A549 (cell line): ENCODE measurements at regions not wholly inside any gene's neighbourhood (a gene's known extent, or its start where the extent isn't known, plus 50 kb on each side); places are given as distances from the start of the nearest gene placed in this dataset.

Experiments
- ATAC-seq, 2 experiments: fragments of 200-7000 bp in 1 of 2; fragments of >200 bp in 1 of 2; cut with Nextera tagmentation in 1 of 2; cut with Tn5 transposase in 1 of 2; 3 replicates each; pipeline versions ENCODE4 v1.8.0 to v1.9.1; 2018 to 2020; ENCODE audit warnings: mild to moderate bottlenecking in 1 of 2, moderate library complexity in 1 of 2
- CTCF ChIA-PET: fragments of 300-600 bp; sonication (Branson Sonifier 250); formaldehyde crosslinking; extraction: SDS; loops from one replicate; lab custom pipeline; 2021; ENCODE audit warnings: antibody characterized with exemption, inconsistent platforms; lab: Yijun Ruan, JAX
- POLR2A ChIA-PET: fragments of 350-600 bp; formaldehyde crosslinking; extraction: SDS; loops from one replicate; lab custom pipeline; 2021; ENCODE audit warnings: antibody characterized with exemption, inconsistent platforms; lab: Yijun Ruan, JAX
- DNase-seq, 2 experiments: peaks; one replicate each; pipeline versions ENCODE4 v3.0.0 to v3.0.0-alpha.2; 2011 to 2016; ENCODE audit warnings: low read depth in 1 of 2, low spot score in 1 of 2
- FAIRE-seq: peaks from 2 replicates; lab custom pipeline; 2011; peaks lifted over from hg19 to GRCh38; lab: Jason Lieb, UNC
- H3K27ac ChIP-seq, 2 experiments: fragments of >200 bp; sonication (Bioruptor Twin); formaldehyde crosslinking; 3 replicates each; pipeline ENCODE4 v1.5.1; 2016 to 2017
- H3K4me1 ChIP-seq: fragments of >200 bp; sonication (Bioruptor Twin); formaldehyde crosslinking; 3 replicates; pipeline ENCODE4 v1.6.1; 2016
- H3K4me2 ChIP-seq: fragments of >200 bp; sonication (Bioruptor Twin); formaldehyde crosslinking; 3 replicates; pipeline ENCODE4 v1.6.1; 2016
- H3K4me3 ChIP-seq: fragments of >200 bp; sonication (Bioruptor Twin); formaldehyde crosslinking; 3 replicates; pipeline ENCODE4 v1.5.1; 2016
- H3K9me3 ChIP-seq: fragments of >200 bp; sonication (Bioruptor Twin); formaldehyde crosslinking; 3 replicates; pipeline ENCODE4 v1.6.1; 2016
- ATOH8 ChIP-seq: fragments of 250-450 bp; sonication (Bioruptor Pico); IDR thresholded peaks from 2 replicates; pipeline ENCODE4 v1.5.0; 2020; ENCODE audit warnings: low read depth, mild to moderate bottlenecking, moderate library complexity
- CEBPB ChIP-seq, 2 experiments: fragments of >200 bp in 1 of 2; sonication (Bioruptor Twin) in 1 of 2; formaldehyde crosslinking in 1 of 2; IDR thresholded peaks; 2 replicates each; pipeline ENCODE4 v1.6.1; 2012 to 2016
- CTCF ChIP-seq: fragments of >200 bp; sonication (Bioruptor Twin); formaldehyde crosslinking; IDR thresholded peaks from 3 replicates; pipeline ENCODE4 v1.5.1; 2016
- EHMT2 ChIP-seq: fragments of 200-600 bp; sonication (generic); IDR thresholded peaks from 2 replicates; pipeline ENCODE4 v1.6.1; 2016; ENCODE audit warnings: antibody characterized with exemption, low read depth, mild to moderate bottlenecking, moderate library complexity
- ELK1 ChIP-seq: fragments of 150-350 bp; IDR thresholded peaks from 2 replicates; pipeline ENCODE4 v1.6.1; 2014; ENCODE audit warnings: low read depth, mild to moderate bottlenecking, low read length
- FOSB ChIP-seq: fragments of 250-450 bp; sonication (Bioruptor Pico); IDR thresholded peaks from 2 replicates; pipeline ENCODE4 v1.5.0; 2020; ENCODE audit warnings: mild to moderate bottlenecking, moderate library complexity
- HEYL ChIP-seq: fragments of 250-450 bp; sonication (Bioruptor Pico); IDR thresholded peaks from 2 replicates; pipeline ENCODE4 v1.8.0; 2021; ENCODE audit warnings: mild to moderate bottlenecking, moderate library complexity
- HOXA7 ChIP-seq: fragments of 250-450 bp; sonication (Bioruptor Pico); IDR thresholded peaks from 2 replicates; pipeline ENCODE4 v1.5.0; 2020; ENCODE audit warnings: mild to moderate bottlenecking, moderate library complexity
- JUN ChIP-seq, 2 experiments: fragments of >200 bp; sonication (Bioruptor Twin); formaldehyde crosslinking; IDR thresholded peaks; 2 replicates in 1 of 2; 3 replicates in 1 of 2; pipeline ENCODE4 v1.6.1; 2016 to 2017
- KDM1A ChIP-seq: fragments of 200-600 bp; sonication (generic); IDR thresholded peaks from 2 replicates; pipeline ENCODE4 v1.6.1; 2016; ENCODE audit warnings: low read depth, mild to moderate bottlenecking
- KDM5A ChIP-seq: fragments of 200-600 bp; sonication (generic); IDR thresholded peaks from 2 replicates; pipeline ENCODE4 v1.6.1; 2016; ENCODE audit warnings: antibody characterized with exemption, mild to moderate bottlenecking
- MAFK ChIP-seq: fragments of 450-650 bp; IDR thresholded peaks from 2 replicates; pipeline ENCODE4 v1.6.1; 2014; ENCODE audit not compliant: partially characterized antibody
- MAX ChIP-seq: IDR thresholded peaks from 2 replicates; pipeline ENCODE4 v1.6.1; 2012
- MAZ ChIP-seq: fragments of 150-350 bp; IDR thresholded peaks from 2 replicates; pipeline ENCODE4 v1.6.1; 2014; ENCODE audit warnings: antibody characterized with exemption, low read depth, low read length, borderline replicate concordance
- PBX3 ChIP-seq: IDR thresholded peaks from 2 replicates; pipeline ENCODE4 v1.6.1; 2012
- POLR2AphosphoS2 ChIP-seq: conservative IDR thresholded peaks from 2 replicates; pipeline ENCODE4 v1.6.1; 2012; ENCODE audit warnings: low read length, improper control_type of control experiment, inconsistent platforms
- RARB ChIP-seq: fragments of 250-450 bp; sonication (Bioruptor Pico); IDR thresholded peaks from 2 replicates; pipeline ENCODE4 v1.8.0; 2021; ENCODE audit warnings: mild to moderate bottlenecking, moderate library complexity
- RFX5 ChIP-seq: fragments of 450-650 bp; IDR thresholded peaks from 2 replicates; pipeline ENCODE4 v1.7.1; 2014; ENCODE audit warnings: antibody characterized with exemption, mild to moderate bottlenecking, moderate library complexity
- RNF2 ChIP-seq: fragments of 200-600 bp; sonication (generic); IDR thresholded peaks from 2 replicates; pipeline ENCODE4 v1.6.1; 2016; ENCODE audit warnings: low read depth, mild to moderate bottlenecking, antibody characterized with exemption, moderate library complexity, borderline replicate concordance
- SMC3 ChIP-seq: fragments of >200 bp; sonication (Bioruptor Twin); formaldehyde crosslinking; IDR thresholded peaks from 3 replicates; pipeline ENCODE4 v1.6.1; 2018; ENCODE audit warnings: inconsistent platforms
- USF2 ChIP-seq: fragments of 450-650 bp; IDR thresholded peaks from 2 replicates; pipeline ENCODE4 v1.6.1; 2014; ENCODE audit warnings: antibody characterized with exemption
- ZC3H11A ChIP-seq: fragments of 450-650 bp; IDR thresholded peaks from 2 replicates; pipeline ENCODE4 v1.6.1; 2014; ENCODE audit warnings: antibody characterized with exemption, mild to moderate bottlenecking
- WGBS: methylation state at CpG from one replicate; pipeline ENCODE4 v1.1.6; 2017; ENCODE audit errors: missing lambda C conversion rate; 5-methylcytosine and 5-hydroxymethylcytosine counted together

GRCh38 chr10:2993636-2994035 is 73.7 kb upstream of the PFKP start:
- CTCF ChIA-PET = interaction anchor here (0.6 to 2.2 kb wide), 4 partner anchors 11 to 68 kb away, joined by 3 to 11 read pairs (median 6); no protein-coding TSS in a partner anchor
- Histone ChIP-seq H3K9me3 (0 out of 3 replicates have a peak, but pooled peaks cover 6% of the 10 kb centered on the region), H3K4me2 (no peak overlapping the region)
- DNase-seq = no peak
- TF ChIP-seq POLR2AphosphoS2 = no peak
- no peak for TF ChIP-seq CEBPB (IDR thresholded peaks at IDR 0.05)
- TF ChIP-seq SMC3 = no peak
- no peak for TF ChIP-seq ELK1
- TF ChIP-seq MAZ = no peak
- TF ChIP-seq RFX5 = no peak
- no peak for TF ChIP-seq ATOH8 (CRISPR knock-in tag)
- no peak for TF ChIP-seq KDM5A
- TF ChIP-seq HEYL = no peak
- TF ChIP-seq KDM1A = no peak
- TF ChIP-seq FOSB = no peak
- TF ChIP-seq, all 56 proteins: peak for 0
- 82% methylated on average over 17 of the region's 17 CpGs for WGBS
- POLR2A ChIA-PET = no interaction called here
- Histone ChIP-seq H3K4me3 (no peak overlapping the region), H3K27ac (no peak overlapping the region), H3K4me1 (peaks cover 11% of the 10 kb centered on the region; the same call in 2 of the 3 replicates)
- no peak for FAIRE-seq
- no peak for ATAC-seq

GRCh38 chr10:2992401-2993198 is 74.7 kb upstream of the PFKP start:
- no peak; a peak in 1 of 6 replicates for ATAC-seq
- POLR2A ChIA-PET = no interaction called here
- DNase-seq = no peak
- WGBS = 59% methylated on average over 10 of the region's 10 CpGs
- Histone ChIP-seq H3K4me2 (peak overlapping the region; percentile 28; the same call in 1 of the 3 replicates), H3K27ac (no peak overlapping the region), H3K4me1 (peaks cover 11% of the 10 kb centered on the region; the same call in 2 of the 3 replicates), H3K9me3 (0 out of 3 replicates have a peak, but pooled peaks cover 6% of the 10 kb centered on the region), H3K4me3 (no peak overlapping the region)
- FAIRE-seq = no peak
- no peak for TF ChIP-seq JUN (IDR thresholded peaks at IDR 0.05)
- TF ChIP-seq USF2 = no peak
- no peak for TF ChIP-seq EHMT2
- peak; percentile 37; the same call in 2 of the 3 replicates for TF ChIP-seq CTCF
- CTCF ChIA-PET = interaction anchor here (1.0 to 2.2 kb wide), 4 partner anchors 10 to 74 kb away, joined by 3 to 11 read pairs (median 4); no protein-coding TSS in a partner anchor

- H3K27ac ChIP-seq = no peak overlapping the region
- peaks cover 16% of the 10 kb centered on the region for H3K4me1 ChIP-seq
- no peak overlapping the region for H3K4me3 ChIP-seq
- ChIA-PET CTCF (interaction anchor here (1.8 kb wide), 1 partner anchor 63 kb away, joined by 6 read pairs; no protein-coding TSS in a partner anchor), POLR2A (no interaction called here)
- H3K4me2 ChIP-seq = no peak overlapping the region
- no peak for ATAC-seq
- DNase-seq = no peak
- H3K9me3 ChIP-seq = 0 out of 3 replicates have a peak, but pooled peaks cover 6% of the 10 kb centered on the region
- WGBS = 58% methylated on average over 3 of the region's 3 CpGs
- FAIRE-seq = no peak
- TF ChIP-seq ZC3H11A (no peak), PBX3 (no peak), KDM5A (no peak), HOXA7 (CRISPR knock-in tag) (no peak), EHMT2 (no peak), RARB (CRISPR knock-in tag) (no peak), ELK1 (no peak), RNF2 (no peak), HEYL (no peak), MAFK (no peak), MAX (no peak)
Observed at GRCh38 chr10:2990764-2991163, 76.6 kb upstream of the PFKP start.
